ENCODE measurements at regions not wholly inside any gene's neighbourhood (a gene's known extent, or its start where the extent isn't known, plus 50 kb on each side); places are given as distances from the start of the nearest gene placed in this dataset.

- H3K4me3 ChIP-seq (ENCODE audit: low read length, poor library complexity, severe bottlenecking): no peak overlapping the region
- H3K36me3 ChIP-seq (ENCODE audit: insufficient read depth, low read length): no peaks in the 10 kb centered on the region
- no peaks in the 10 kb centered on the region for H3F3A ChIP-seq (ENCODE audit: low read depth)
- H3K9ac ChIP-seq (ENCODE audit: low read depth, low read length, poor library complexity, severe bottlenecking): no peak overlapping the region
- no peaks in the 10 kb centered on the region for H4K20me1 ChIP-seq (ENCODE audit: insufficient read depth, low read length, poor library complexity, severe bottlenecking)
- no peaks in the 10 kb centered on the region for H3K79me2 ChIP-seq (ENCODE audit: insufficient read depth, low read length)
- no peak overlapping the region for H3K4me2 ChIP-seq (ENCODE audit: low read depth, low read length, poor library complexity, severe bottlenecking)
- no peaks in the 10 kb centered on the region for H3K9me3 ChIP-seq (ENCODE audit: insufficient read depth, low read depth, low read length)
- H3K27me3 ChIP-seq (ENCODE audit: insufficient read depth, low read length, poor library complexity, severe bottlenecking): no peaks in the 10 kb centered on the region
- no peak overlapping the region for H2AFZ ChIP-seq (ENCODE audit: low read length)
- H3K4me1 ChIP-seq (ENCODE audit: insufficient read depth, low read length, poor library complexity, severe bottlenecking): no peaks in the 10 kb centered on the region
- no peaks in the 10 kb centered on the region for H3K9me2 ChIP-seq (replicated peaks; ENCODE audit: low read depth, low read length)
- TF ChIP-seq EZH2phosphoT487 (IDR thresholded peaks at IDR 0.05; ENCODE audit: borderline replicate concordance): no peak
- no peak for TF ChIP-seq CTCF (conservative IDR thresholded peaks at IDR 0.05; ENCODE audit: low read length)
Observed at GRCh38 chr4:155011163-155011780, 197.2 kb upstream of the NPY2R start.

GRCh38 chr4:155012469-155012868 is 196.0 kb upstream of the NPY2R start:
- H2AFZ ChIP-seq (ENCODE audit: low read length): no peak overlapping the region
- no peak overlapping the region for H3K4me2 ChIP-seq (ENCODE audit: low read depth, low read length, poor library complexity, severe bottlenecking)
- no peaks in the 10 kb centered on the region for H4K20me1 ChIP-seq (ENCODE audit: insufficient read depth, low read length, poor library complexity, severe bottlenecking)
- H3K4me3 ChIP-seq (ENCODE audit: low read length, poor library complexity, severe bottlenecking): no peak overlapping the region
- no peaks in the 10 kb centered on the region for H3K9me2 ChIP-seq (replicated peaks; ENCODE audit: low read depth, low read length)
- H3K36me3 ChIP-seq (ENCODE audit: insufficient read depth, low read length): no peaks in the 10 kb centered on the region
- no peak overlapping the region for H3K9ac ChIP-seq (ENCODE audit: low read depth, low read length, poor library complexity, severe bottlenecking)
- H3K4me1 ChIP-seq (ENCODE audit: insufficient read depth, low read length, poor library complexity, severe bottlenecking): no peaks in the 10 kb centered on the region
- no peak for TF ChIP-seq CTCF (conservative IDR thresholded peaks at IDR 0.05; ENCODE audit: low read length)
- TF ChIP-seq EZH2phosphoT487 (IDR thresholded peaks at IDR 0.05; ENCODE audit: borderline replicate concordance): no peak
- no peaks in the 10 kb centered on the region for H3K79me2 ChIP-seq (ENCODE audit: insufficient read depth, low read length)
- H3K9me3 ChIP-seq (ENCODE audit: insufficient read depth, low read depth, low read length): no peaks in the 10 kb centered on the region
- H3F3A ChIP-seq (ENCODE audit: low read depth): no peaks in the 10 kb centered on the region
- no peaks in the 10 kb centered on the region for H3K27me3 ChIP-seq (ENCODE audit: insufficient read depth, low read length, poor library complexity, severe bottlenecking)

- Histone ChIP-seq H2AFZ (ENCODE audit: low read length) (no peak overlapping the region), H3K9ac (ENCODE audit: low read depth, low read length, poor library complexity, severe bottlenecking) (no peak overlapping the region), H4K20me1 (ENCODE audit: insufficient read depth, low read length, poor library complexity, severe bottlenecking) (no peaks in the 10 kb centered on the region), H3K36me3 (ENCODE audit: insufficient read depth, low read length) (no peaks in the 10 kb centered on the region), H3K4me2 (ENCODE audit: low read depth, low read length, poor library complexity, severe bottlenecking) (no peak overlapping the region), H3K9me2 (replicated peaks; ENCODE audit: low read depth, low read length) (no peaks in the 10 kb centered on the region), H3K4me1 (ENCODE audit: insufficient read depth, low read length, poor library complexity, severe bottlenecking) (no peaks in the 10 kb centered on the region), H3K9me3 (ENCODE audit: insufficient read depth, low read depth, low read length) (no peaks in the 10 kb centered on the region), H3F3A (ENCODE audit: low read depth) (no peaks in the 10 kb centered on the region), H3K4me3 (ENCODE audit: low read length, poor library complexity, severe bottlenecking) (no peak overlapping the region), H3K79me2 (ENCODE audit: insufficient read depth, low read length) (no peaks in the 10 kb centered on the region), H3K27me3 (ENCODE audit: insufficient read depth, low read length, poor library complexity, severe bottlenecking) (no peaks in the 10 kb centered on the region)
- TF ChIP-seq EZH2phosphoT487 (IDR thresholded peaks at IDR 0.05; ENCODE audit: borderline replicate concordance): no peak
- no peak for TF ChIP-seq CTCF (conservative IDR thresholded peaks at IDR 0.05; ENCODE audit: low read length)
Observed at GRCh38 chr4:155017426-155017825, 191.0 kb upstream of the NPY2R start.

Measured in Loucy (cell line).